AG09309 (cell line): ENCODE measurements at regions not wholly inside any gene's neighbourhood (a gene's known extent, or its start where the extent isn't known, plus 50 kb on each side); places are given as distances from the start of the nearest gene placed in this dataset.

Experiments
- DNase-seq: peaks from one replicate; pipeline ENCODE4 v3.0.0-alpha.2; 2010; ENCODE audit warnings: low read depth
- H3K4me3 ChIP-seq: 2 replicates; pipeline ENCODE4 v1.5.1; 2011; ENCODE audit warnings: mild to moderate bottlenecking, low read depth, low read length, moderate library complexity; ENCODE audit not compliant: control insufficient read depth
- CTCF ChIP-seq: IDR thresholded peaks from 2 replicates; pipeline ENCODE4 v1.5.1; 2011; ENCODE audit warnings: mild to moderate bottlenecking, low read depth, low read length, inconsistent platforms; ENCODE audit not compliant: insufficient read depth, control insufficient read depth; ENCODE audit errors: missing control alignments

GRCh38 chr2:88261725-88262124 lies 91.6 kb downstream of the THNSL2 start:
- DNase-seq = no peak

GRCh38 chr2:88258208-88258607 lies 88.1 kb downstream of the THNSL2 start:
- no peak for TF ChIP-seq CTCF
- no peak overlapping the region for H3K4me3 ChIP-seq
- DNase-seq = no peak

More at GRCh38 chr2:88261725-88262124, 91.6 kb downstream of the THNSL2 start:
- no peak for TF ChIP-seq CTCF
- H3K4me3 ChIP-seq = no peak overlapping the region

- no peak for TF ChIP-seq CTCF
- no peak for DNase-seq
- H3K4me3 ChIP-seq = no peak overlapping the region
Measured at GRCh38 chr2:88254437-88255091, 84.4 kb downstream of the THNSL2 start.

- no peak for TF ChIP-seq CTCF
- no peak overlapping the region for H3K4me3 ChIP-seq
- DNase-seq = no peak
Measured at GRCh38 chr2:88253997-88254396, 83.9 kb downstream of the THNSL2 start.

GRCh38 chr2:88253375-88253774 lies 83.2 kb downstream of the THNSL2 start:
- DNase-seq = no peak
- no peak overlapping the region for H3K4me3 ChIP-seq
- TF ChIP-seq CTCF = no peak

- no peak for DNase-seq
- TF ChIP-seq CTCF = no peak
- H3K4me3 ChIP-seq = no peak overlapping the region
Measured at GRCh38 chr2:88252646-88253045, 82.5 kb downstream of the THNSL2 start.

GRCh38 chr2:88252111-88252510 lies 82.0 kb downstream of the THNSL2 start:
- TF ChIP-seq CTCF = no peak
- H3K4me3 ChIP-seq = no peak overlapping the region
- no peak for DNase-seq
